HEK293 (cell line): ENCODE measurements at regions not wholly inside any gene's neighbourhood (a gene's known extent, or its start where the extent isn't known, plus 50 kb on each side); places are given as distances from the start of the nearest gene placed in this dataset.

Experiments used
- CTCF ChIA-PET: fragments of 350-600 bp; formaldehyde crosslinking; extraction: SDS; loops from one replicate; lab custom pipeline; 2021; ENCODE audit warnings: antibody characterized with exemption; lab: Yijun Ruan, JAX
- POLR2A ChIA-PET: fragments of 300-600 bp; formaldehyde crosslinking; extraction: SDS; loops from one replicate; lab custom pipeline; 2020; ENCODE audit warnings: antibody characterized with exemption, inconsistent platforms; lab: Yijun Ruan, JAX
- H3K27ac ChIP-seq: fragments of 200-500 bp; sonication (Bioruptor generic); 2 replicates; pipeline ENCODE4 v1.5.1; 2014; ENCODE audit warnings: low read depth, low read length, control low read depth, inconsistent platforms; ENCODE audit errors: extremely low read depth
- H3K36me3 ChIP-seq, 2 experiments: fragments of 200-500 bp in 1 of 2; sonication (Bioruptor generic) in 1 of 2; 1 replicate in 1 of 2; 2 replicates in 1 of 2; pipeline ENCODE4 v1.5.1; 2014 to 2017; ENCODE audit warnings: inconsistent platforms in 2 of 2, low read length in 2 of 2; ENCODE audit not compliant: control insufficient read depth in 2 of 2, insufficient read depth in 1 of 2
- H3K4me1 ChIP-seq: fragments of 200-500 bp; sonication (Bioruptor generic); 2 replicates; pipeline ENCODE4 v1.5.1; 2014; ENCODE audit warnings: mild to moderate bottlenecking, low read length, inconsistent platforms; ENCODE audit not compliant: control insufficient read depth, insufficient read depth
- H3K4me3 ChIP-seq: 2 replicates; pipeline ENCODE4 v1.5.1; 2011; ENCODE audit warnings: low read depth, mild to moderate bottlenecking, control low read depth, low read length, moderate library complexity
- H3K9me3 ChIP-seq: fragments of 200-500 bp; sonication (Bioruptor generic); 2 replicates; pipeline ENCODE4 v1.5.1; 2014; ENCODE audit warnings: low read depth, low read length, inconsistent platforms; ENCODE audit not compliant: control insufficient read depth, insufficient read depth
- SCRT1 ChIP-seq: fragments of 450-650 bp; formaldehyde crosslinking; IDR thresholded peaks from 2 replicates; pipeline ENCODE4 v1.5.1; 2016; ENCODE audit warnings: missing biosample characterization, missing genetic modification characterization, borderline replicate concordance
- SP2 ChIP-seq: fragments of 450-650 bp; formaldehyde crosslinking; IDR thresholded peaks from 2 replicates; pipeline ENCODE4 v1.5.1; 2016; ENCODE audit warnings: missing biosample characterization, missing genetic modification characterization
- SP3 ChIP-seq: fragments of 450-650 bp; formaldehyde crosslinking; IDR thresholded peaks from 2 replicates; pipeline ENCODE4 v1.5.1; 2016; ENCODE audit warnings: missing biosample characterization, missing genetic modification characterization
- SP7 ChIP-seq: fragments of 450-650 bp; formaldehyde crosslinking; IDR thresholded peaks from 2 replicates; pipeline ENCODE4 v1.5.1; 2016; ENCODE audit warnings: missing biosample characterization, missing genetic modification characterization
- ZBTB7A ChIP-seq: fragments of 450-650 bp; formaldehyde crosslinking; IDR thresholded peaks from 2 replicates; pipeline ENCODE4 v1.5.1; 2016; ENCODE audit warnings: low read depth, missing biosample characterization, missing genetic modification characterization
- ZNF169 ChIP-seq: fragments of 450-650 bp; formaldehyde crosslinking; IDR thresholded peaks from 2 replicates; pipeline ENCODE4 v1.5.1; 2016; ENCODE audit warnings: missing biosample characterization, missing genetic modification characterization
- ZNF2 ChIP-seq: fragments of 450-650 bp; formaldehyde crosslinking; IDR thresholded peaks from 2 replicates; pipeline ENCODE4 v1.5.1; 2016; ENCODE audit warnings: missing biosample characterization, missing genetic modification characterization
- ZNF211 ChIP-seq: fragments of 450-650 bp; formaldehyde crosslinking; IDR thresholded peaks from 2 replicates; pipeline ENCODE4 v1.5.1; 2016; ENCODE audit warnings: low read depth, missing biosample characterization, missing genetic modification characterization
- ZNF394 ChIP-seq: fragments of 450-650 bp; formaldehyde crosslinking; IDR thresholded peaks from 2 replicates; pipeline ENCODE4 v1.5.1; 2016; ENCODE audit warnings: missing biosample characterization, missing genetic modification characterization, mild to moderate bottlenecking, moderate library complexity, borderline replicate concordance
- ZNF473 ChIP-seq: fragments of 450-650 bp; formaldehyde crosslinking; IDR thresholded peaks from 2 replicates; pipeline ENCODE4 v1.5.1; 2017; ENCODE audit warnings: missing biosample characterization, missing genetic modification characterization
- ZNF549 ChIP-seq: fragments of 450-650 bp; IDR thresholded peaks from 2 replicates; pipeline ENCODE4 v1.5.1; 2018; ENCODE audit warnings: missing biosample characterization, missing genetic modification characterization, mild to moderate bottlenecking, inconsistent platforms, moderate library complexity
- ZNF610 ChIP-seq: fragments of 450-650 bp; formaldehyde crosslinking; IDR thresholded peaks from 2 replicates; pipeline ENCODE4 v1.5.1; 2016; ENCODE audit warnings: missing biosample characterization, missing genetic modification characterization, borderline replicate concordance
- ZNF645 ChIP-seq: fragments of 450-650 bp; formaldehyde crosslinking; IDR thresholded peaks from 2 replicates; pipeline ENCODE4; 2016; ENCODE audit warnings: missing biosample characterization, missing genetic modification characterization
- ZNF658 ChIP-seq: fragments of 450-650 bp; formaldehyde crosslinking; IDR thresholded peaks from 2 replicates; pipeline ENCODE4; 2016; ENCODE audit warnings: missing biosample characterization, missing genetic modification characterization
- ZNF76 ChIP-seq: fragments of 450-650 bp; formaldehyde crosslinking; IDR thresholded peaks from 2 replicates; pipeline ENCODE4; 2016; ENCODE audit warnings: low read depth, missing biosample characterization, missing genetic modification characterization, borderline replicate concordance
- ZNF777 ChIP-seq: fragments of 450-650 bp; formaldehyde crosslinking; IDR thresholded peaks from 2 replicates; pipeline ENCODE4 v1.5.1; 2017; ENCODE audit warnings: missing biosample characterization, missing genetic modification characterization, borderline replicate concordance
- ZNF837 ChIP-seq: fragments of 450-650 bp; formaldehyde crosslinking; IDR thresholded peaks from 2 replicates; pipeline ENCODE4 v1.5.1; 2016; ENCODE audit warnings: missing biosample characterization, missing genetic modification characterization
- ZNF843 ChIP-seq: fragments of 450-650 bp; formaldehyde crosslinking; IDR thresholded peaks from 2 replicates; pipeline ENCODE4 v1.5.1; 2016; ENCODE audit warnings: missing biosample characterization, missing genetic modification characterization
- ZSCAN23 ChIP-seq: fragments of 450-650 bp; formaldehyde crosslinking; IDR thresholded peaks from 2 replicates; pipeline ENCODE4 v1.5.1; 2016; ENCODE audit warnings: missing biosample characterization, missing genetic modification characterization
- TF ChIP-seq, protein P1 (sequence below): fragments of 450-650 bp; formaldehyde crosslinking; IDR thresholded peaks from 2 replicates; pipeline ENCODE4 v1.5.1; 2016; ENCODE audit warnings: missing biosample characterization, missing genetic modification characterization
- TF ChIP-seq, protein P2 (sequence below): fragments of 450-650 bp; formaldehyde crosslinking; IDR thresholded peaks from 2 replicates; pipeline ENCODE4 v1.5.1; 2016; ENCODE audit warnings: missing biosample characterization, missing genetic modification characterization
- TF ChIP-seq, protein P3 (sequence below): fragments of 450-650 bp; formaldehyde crosslinking; IDR thresholded peaks from 2 replicates; pipeline ENCODE4 v1.5.1; 2016; ENCODE audit warnings: missing biosample characterization, missing genetic modification characterization
- TF ChIP-seq, protein P4 (sequence below): fragments of 450-650 bp; formaldehyde crosslinking; IDR thresholded peaks from 2 replicates; pipeline ENCODE4 v1.5.1; 2016; ENCODE audit warnings: missing biosample characterization, missing genetic modification characterization

DNA sequence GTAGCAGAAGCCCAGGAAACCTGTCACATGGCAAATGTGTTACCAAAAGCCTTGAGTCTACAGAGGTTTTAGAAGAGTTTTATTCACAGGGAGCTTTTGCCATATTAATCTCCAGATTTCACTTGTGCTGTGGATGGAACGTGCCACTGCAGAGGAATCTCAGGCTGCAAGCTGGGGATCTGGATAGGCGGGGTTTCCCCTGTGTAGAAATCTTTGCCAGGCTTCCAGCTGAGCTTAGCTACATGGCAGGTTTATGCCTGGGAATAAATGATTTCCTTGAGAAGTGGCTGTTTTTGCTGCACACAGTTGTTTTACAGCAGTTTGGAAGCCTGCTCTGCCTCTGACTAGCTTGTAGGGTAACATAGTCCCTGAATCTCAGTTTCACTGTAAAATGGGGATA lies 224.6 kb upstream of the PLPPR1 start:
- Histone ChIP-seq H3K4me3 (no peak overlapping the region), H3K4me1 (no peaks in the 10 kb centered on the region), H3K27ac (no peak overlapping the region), H3K36me3 (no peaks in the 10 kb centered on the region), H3K9me3 (no peaks in the 10 kb centered on the region)
- no peak for TF ChIP-seq ZNF394 (tag by site-specific recombination)
- no peak for TF ChIP-seq ZNF76 (tag by site-specific recombination)
- ChIA-PET POLR2A (no interaction called here), CTCF (interaction anchor here (0.5 to 0.8 kb wide), 3 partner anchors 95 to 612 kb away, joined by 3 to 5 read pairs (median 3); no protein-coding TSS in a partner anchor)

DNA sequence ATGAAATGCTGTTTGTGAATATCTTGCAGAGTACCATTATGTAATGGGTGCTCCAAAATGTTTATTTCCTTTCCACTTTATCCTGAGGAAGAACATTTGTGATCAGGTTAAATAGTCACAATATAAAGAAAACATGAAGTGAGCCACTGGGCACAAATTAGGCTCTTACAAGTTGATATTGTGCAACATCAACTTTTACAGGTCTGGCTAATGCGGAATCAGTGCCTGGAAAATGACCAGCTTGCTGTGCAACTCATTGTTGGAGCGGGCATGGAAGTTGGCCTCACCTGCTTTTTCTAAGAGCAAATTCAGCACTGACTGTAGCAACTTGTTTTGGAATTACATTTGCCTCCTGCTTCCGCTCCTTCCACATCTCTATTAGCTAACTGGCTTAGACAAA lies 216.9 kb upstream of the PLPPR1 start:
- no peak overlapping the region for H3K4me3 ChIP-seq
- CTCF ChIA-PET: no interaction called here
- TF ChIP-seq ZBTB7A (tag by site-specific recombination) (no peak), ZSCAN23 (tag by site-specific recombination) (no peak), ZNF658 (tag by site-specific recombination) (no peak), SP7 (no peak), ZNF645 (tag by site-specific recombination) (no peak), ZNF777 (tag by site-specific recombination) (no peak)
- TF ChIP-seq, protein P1, sequence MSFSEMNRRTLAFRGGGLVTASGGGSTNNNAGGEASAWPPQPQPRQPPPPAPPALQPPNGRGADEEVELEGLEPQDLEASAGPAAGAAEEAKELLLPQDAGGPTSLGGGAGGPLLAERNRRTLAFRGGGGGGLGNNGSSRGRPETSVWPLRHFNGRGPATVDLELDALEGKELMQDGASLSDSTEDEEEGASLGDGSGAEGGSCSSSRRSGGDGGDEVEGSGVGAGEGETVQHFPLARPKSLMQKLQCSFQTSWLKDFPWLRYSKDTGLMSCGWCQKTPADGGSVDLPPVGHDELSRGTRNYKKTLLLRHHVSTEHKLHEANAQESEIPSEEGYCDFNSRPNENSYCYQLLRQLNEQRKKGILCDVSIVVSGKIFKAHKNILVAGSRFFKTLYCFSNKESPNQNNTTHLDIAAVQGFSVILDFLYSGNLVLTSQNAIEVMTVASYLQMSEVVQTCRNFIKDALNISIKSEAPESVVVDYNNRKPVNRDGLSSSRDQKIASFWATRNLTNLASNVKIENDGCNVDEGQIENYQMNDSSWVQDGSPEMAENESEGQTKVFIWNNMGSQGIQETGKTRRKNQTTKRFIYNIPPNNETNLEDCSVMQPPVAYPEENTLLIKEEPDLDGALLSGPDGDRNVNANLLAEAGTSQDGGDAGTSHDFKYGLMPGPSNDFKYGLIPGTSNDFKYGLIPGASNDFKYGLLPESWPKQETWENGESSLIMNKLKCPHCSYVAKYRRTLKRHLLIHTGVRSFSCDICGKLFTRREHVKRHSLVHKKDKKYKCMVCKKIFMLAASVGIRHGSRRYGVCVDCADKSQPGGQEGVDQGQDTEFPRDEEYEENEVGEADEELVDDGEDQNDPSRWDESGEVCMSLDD: no peak
- TF ChIP-seq, all 188 proteins: peak for 0
- H3K27ac ChIP-seq: no peak overlapping the region
- H3K4me1 ChIP-seq: no peaks in the 10 kb centered on the region
- no peaks in the 10 kb centered on the region for H3K9me3 ChIP-seq
- POLR2A ChIA-PET: no interaction called here
- H3K36me3 ChIP-seq: no peaks in the 10 kb centered on the region

DNA sequence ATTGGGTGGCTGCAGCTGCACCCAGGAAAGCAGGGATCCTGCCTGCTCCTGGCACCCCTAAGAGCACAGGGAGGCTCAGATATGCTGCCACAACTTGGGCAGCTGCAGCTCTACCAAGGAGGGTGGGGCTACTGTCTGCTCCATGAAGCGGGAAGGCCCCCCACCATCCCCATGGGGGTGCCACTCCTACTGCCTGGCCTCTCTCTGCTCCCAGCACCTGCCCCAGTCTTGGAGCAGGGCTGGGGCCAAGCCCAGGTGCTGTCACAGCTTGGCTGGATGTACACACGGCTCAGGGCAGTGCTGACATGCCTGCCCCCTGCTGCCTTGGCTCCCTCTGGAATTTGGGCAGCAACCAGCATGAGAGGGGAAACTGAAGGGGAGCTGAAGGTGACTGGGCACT lies 214.7 kb upstream of the PLPPR1 start:
- TF ChIP-seq, protein P2, sequence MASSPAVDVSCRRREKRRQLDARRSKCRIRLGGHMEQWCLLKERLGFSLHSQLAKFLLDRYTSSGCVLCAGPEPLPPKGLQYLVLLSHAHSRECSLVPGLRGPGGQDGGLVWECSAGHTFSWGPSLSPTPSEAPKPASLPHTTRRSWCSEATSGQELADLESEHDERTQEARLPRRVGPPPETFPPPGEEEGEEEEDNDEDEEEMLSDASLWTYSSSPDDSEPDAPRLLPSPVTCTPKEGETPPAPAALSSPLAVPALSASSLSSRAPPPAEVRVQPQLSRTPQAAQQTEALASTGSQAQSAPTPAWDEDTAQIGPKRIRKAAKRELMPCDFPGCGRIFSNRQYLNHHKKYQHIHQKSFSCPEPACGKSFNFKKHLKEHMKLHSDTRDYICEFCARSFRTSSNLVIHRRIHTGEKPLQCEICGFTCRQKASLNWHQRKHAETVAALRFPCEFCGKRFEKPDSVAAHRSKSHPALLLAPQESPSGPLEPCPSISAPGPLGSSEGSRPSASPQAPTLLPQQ: no peak
- TF ChIP-seq ZNF169 (tag by site-specific recombination): no peak
- TF ChIP-seq ZNF610: no peak
- TF ChIP-seq SP3 (tag by site-specific recombination): no peak
- no peak for TF ChIP-seq ZNF2 (tag by site-specific recombination)
- TF ChIP-seq SP7: no peak
- TF ChIP-seq ZNF549 (tag by site-specific recombination): no peak
- no peak for TF ChIP-seq ZNF843 (tag by site-specific recombination)
- TF ChIP-seq ZNF837 (tag by site-specific recombination): no peak
- no peak for TF ChIP-seq ZNF473 (tag by site-specific recombination)
- TF ChIP-seq SCRT1 (tag by site-specific recombination): no peak
- TF ChIP-seq, protein P3, sequence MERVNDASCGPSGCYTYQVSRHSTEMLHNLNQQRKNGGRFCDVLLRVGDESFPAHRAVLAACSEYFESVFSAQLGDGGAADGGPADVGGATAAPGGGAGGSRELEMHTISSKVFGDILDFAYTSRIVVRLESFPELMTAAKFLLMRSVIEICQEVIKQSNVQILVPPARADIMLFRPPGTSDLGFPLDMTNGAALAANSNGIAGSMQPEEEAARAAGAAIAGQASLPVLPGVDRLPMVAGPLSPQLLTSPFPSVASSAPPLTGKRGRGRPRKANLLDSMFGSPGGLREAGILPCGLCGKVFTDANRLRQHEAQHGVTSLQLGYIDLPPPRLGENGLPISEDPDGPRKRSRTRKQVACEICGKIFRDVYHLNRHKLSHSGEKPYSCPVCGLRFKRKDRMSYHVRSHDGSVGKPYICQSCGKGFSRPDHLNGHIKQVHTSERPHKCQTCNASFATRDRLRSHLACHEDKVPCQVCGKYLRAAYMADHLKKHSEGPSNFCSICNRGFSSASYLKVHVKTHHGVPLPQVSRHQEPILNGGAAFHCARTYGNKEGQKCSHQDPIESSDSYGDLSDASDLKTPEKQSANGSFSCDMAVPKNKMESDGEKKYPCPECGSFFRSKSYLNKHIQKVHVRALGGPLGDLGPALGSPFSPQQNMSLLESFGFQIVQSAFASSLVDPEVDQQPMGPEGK (tag by site-specific recombination): no peak
- TF ChIP-seq SP2 (tag by site-specific recombination): no peak
- TF ChIP-seq ZNF211 (tag by site-specific recombination): no peak
- TF ChIP-seq, protein P4, sequence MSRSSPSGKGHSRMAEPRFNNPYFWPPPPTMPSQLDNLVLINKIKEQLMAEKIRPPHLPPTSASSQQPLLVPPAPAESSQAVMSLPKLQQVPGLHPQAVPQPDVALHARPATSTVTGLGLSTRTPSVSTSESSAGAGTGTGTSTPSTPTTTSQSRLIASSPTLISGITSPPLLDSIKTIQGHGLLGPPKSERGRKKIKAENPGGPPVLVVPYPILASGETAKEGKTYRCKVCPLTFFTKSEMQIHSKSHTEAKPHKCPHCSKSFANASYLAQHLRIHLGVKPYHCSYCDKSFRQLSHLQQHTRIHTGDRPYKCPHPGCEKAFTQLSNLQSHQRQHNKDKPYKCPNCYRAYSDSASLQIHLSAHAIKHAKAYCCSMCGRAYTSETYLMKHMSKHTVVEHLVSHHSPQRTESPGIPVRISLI (tag by site-specific recombination): no peak
- Histone ChIP-seq H3K9me3 (no peaks in the 10 kb centered on the region), H3K36me3 (no peaks in the 10 kb centered on the region), H3K4me1 (no peaks in the 10 kb centered on the region), H3K27ac (no peak overlapping the region), H3K4me3 (no peak overlapping the region)
- ChIA-PET POLR2A (no interaction called here), CTCF (no interaction called here)
